Epithelial cell of proximal tubule (primary cell): ENCODE measurements at regions not wholly inside any gene's neighbourhood (a gene's known extent, or its start where the extent isn't known, plus 50 kb on each side); places are given as distances from the start of the nearest gene placed in this dataset.
A peak's percentile ranks its signal among the peaks of the same experiment; 100 is the strongest.

Source experiments
- DNase-seq: peaks from one replicate; pipeline ENCODE4 v3.0.0-alpha.2; 2011; ENCODE audit warnings: low read depth
- H3K4me3 ChIP-seq: 2 replicates; pipeline ENCODE4 v1.5.1; 2011; ENCODE audit warnings: low read depth, mild to moderate bottlenecking, low read length
- TF ChIP-seq, protein P1 (sequence below): conservative IDR thresholded peaks from 2 replicates; pipeline ENCODE4 v1.5.1; 2012; ENCODE audit warnings: low read depth, mild to moderate bottlenecking, low read length

DNA sequence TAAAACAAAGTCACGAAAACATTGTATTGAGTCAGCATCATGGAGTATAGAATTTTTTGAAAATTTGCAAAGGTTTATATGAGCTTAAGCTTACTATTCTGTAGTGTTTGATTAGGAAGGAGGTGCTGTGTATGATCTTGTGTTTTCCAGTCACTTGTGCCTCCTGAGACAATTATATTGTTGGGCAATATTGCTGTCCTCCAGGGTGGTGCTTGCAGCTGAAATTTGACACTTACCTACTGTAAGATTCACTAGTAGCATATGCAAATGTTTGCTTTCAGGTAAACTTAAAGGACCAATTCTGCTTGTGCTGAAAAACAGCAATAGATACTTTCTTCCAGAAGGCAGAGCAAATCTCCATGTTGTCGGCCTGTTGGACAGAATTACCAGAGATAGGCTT is 268.0 kb downstream of the TGFB2 start:
- DNase-seq = no peak
- TF ChIP-seq, protein P1, sequence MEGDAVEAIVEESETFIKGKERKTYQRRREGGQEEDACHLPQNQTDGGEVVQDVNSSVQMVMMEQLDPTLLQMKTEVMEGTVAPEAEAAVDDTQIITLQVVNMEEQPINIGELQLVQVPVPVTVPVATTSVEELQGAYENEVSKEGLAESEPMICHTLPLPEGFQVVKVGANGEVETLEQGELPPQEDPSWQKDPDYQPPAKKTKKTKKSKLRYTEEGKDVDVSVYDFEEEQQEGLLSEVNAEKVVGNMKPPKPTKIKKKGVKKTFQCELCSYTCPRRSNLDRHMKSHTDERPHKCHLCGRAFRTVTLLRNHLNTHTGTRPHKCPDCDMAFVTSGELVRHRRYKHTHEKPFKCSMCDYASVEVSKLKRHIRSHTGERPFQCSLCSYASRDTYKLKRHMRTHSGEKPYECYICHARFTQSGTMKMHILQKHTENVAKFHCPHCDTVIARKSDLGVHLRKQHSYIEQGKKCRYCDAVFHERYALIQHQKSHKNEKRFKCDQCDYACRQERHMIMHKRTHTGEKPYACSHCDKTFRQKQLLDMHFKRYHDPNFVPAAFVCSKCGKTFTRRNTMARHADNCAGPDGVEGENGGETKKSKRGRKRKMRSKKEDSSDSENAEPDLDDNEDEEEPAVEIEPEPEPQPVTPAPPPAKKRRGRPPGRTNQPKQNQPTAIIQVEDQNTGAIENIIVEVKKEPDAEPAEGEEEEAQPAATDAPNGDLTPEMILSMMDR = no peak
- H3K4me3 ChIP-seq = no peak overlapping the region

DNA sequence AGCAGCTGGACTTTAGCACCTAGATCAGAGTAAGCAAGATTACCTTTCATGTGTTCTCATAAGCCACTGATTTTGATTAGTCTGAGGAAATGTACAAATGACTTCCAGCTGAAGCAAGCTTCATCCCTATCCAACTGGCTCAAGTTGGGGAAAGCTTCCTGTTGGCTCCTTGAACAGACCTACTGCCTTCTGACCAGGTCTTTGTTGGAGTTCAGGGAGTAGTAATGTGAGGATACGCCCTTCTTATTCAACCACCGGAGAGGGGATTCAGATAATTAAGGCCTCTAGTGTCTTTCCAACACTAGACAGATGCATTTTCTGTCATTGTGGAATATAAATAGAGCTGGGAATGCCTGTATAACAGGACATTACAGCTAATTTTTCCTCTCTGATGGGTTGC is 268.9 kb downstream of the TGFB2 start:
- TF ChIP-seq, protein P1 = no peak
- no peak overlapping the region for H3K4me3 ChIP-seq
- no peak for DNase-seq

DNA sequence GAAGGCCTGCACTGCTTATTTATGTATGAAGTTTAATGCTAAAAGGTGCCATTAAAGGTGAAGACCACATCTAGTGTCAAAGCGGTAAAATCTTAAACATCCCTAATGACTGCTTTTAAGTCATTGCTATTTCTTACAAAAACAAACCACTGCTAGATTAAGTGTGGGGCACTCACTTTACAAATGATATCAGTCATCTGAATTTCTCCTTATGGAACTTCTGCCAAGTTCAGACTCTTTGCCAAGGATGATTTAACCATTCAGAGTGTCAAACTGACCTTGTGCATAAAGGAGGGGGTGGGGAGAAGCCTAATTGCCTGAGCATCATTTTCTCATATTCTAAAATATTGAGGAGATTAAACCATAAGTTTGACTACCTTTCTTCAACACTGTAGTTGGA is 271.5 kb downstream of the TGFB2 start:
- TF ChIP-seq, protein P1 = no peak
- DNase-seq = no peak
- H3K4me3 ChIP-seq = no peak overlapping the region

GRCh38 chr1:218617986-218618385 is 272.9 kb downstream of the TGFB2 start:
- TF ChIP-seq, protein P1 = no peak
- no peak overlapping the region for H3K4me3 ChIP-seq
- no peak for DNase-seq

DNA sequence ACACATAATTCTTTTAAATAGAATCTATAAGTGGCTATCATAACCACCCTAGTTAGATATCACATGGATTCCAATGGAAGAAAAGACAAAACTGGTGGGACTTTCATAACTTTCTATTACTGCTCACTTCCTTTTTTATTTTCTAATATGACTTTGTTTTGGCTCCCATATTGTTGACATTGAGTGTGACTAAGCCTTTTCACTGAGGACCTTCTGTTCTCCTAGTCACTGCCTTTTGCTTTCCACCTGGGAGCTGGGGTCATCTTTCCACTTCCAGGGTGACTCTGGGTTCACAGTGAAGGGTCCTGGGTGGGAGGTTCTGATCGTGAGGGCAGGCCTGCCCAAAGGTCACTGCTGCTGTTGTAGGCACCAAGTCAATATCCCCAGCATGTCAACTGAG is 275.8 kb downstream of the TGFB2 start:
- TF ChIP-seq, protein P1 = no peak
- H3K4me3 ChIP-seq = no peak overlapping the region
- no peak for DNase-seq

GRCh38 chr1:218624052-218624451 is 278.9 kb downstream of the TGFB2 start:
- TF ChIP-seq, protein P1 = no peak
- peak; percentile 10 for DNase-seq
- H3K4me3 ChIP-seq = no peak overlapping the region

DNA sequence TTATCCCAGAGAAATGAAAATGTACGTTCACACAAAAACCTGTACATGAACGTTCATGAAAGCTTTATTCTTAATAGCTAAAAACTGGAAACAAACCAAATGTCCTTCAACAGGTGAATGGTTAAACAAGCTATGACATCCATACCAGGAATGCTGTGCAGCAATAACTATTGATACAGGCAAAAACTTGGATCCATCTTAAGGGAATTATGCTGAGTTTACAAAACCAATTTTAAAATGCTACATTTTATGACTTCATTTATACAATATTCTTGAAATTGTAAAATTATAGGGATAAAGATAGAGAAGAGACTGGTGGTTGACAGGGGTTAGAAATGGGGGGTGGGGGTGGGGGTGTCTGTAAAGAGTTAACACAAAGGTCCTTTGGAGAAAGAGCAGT is 280.3 kb downstream of the TGFB2 start:
- TF ChIP-seq, protein P1 = no peak
- H3K4me3 ChIP-seq = no peak overlapping the region
- no peak for DNase-seq
